NCI-H1694 treated with DMSO at 0.1 percent for 48 hours (cell line): ENCODE measurements at regions not wholly inside any gene's neighbourhood (a gene's known extent, or its start where the extent isn't known, plus 50 kb on each side); places are given as distances from the start of the nearest gene placed in this dataset.
"Not testable (repeated sequence)": the region's sequence is repeated elsewhere in the genome, so short reads cannot be mapped to it uniquely, and the experiment has no call there.

ENCODE experiments used
- DNase-seq: peaks from one replicate; lab custom pipeline; 2025; lab: John Stamatoyannopoulos, UW

DNA sequence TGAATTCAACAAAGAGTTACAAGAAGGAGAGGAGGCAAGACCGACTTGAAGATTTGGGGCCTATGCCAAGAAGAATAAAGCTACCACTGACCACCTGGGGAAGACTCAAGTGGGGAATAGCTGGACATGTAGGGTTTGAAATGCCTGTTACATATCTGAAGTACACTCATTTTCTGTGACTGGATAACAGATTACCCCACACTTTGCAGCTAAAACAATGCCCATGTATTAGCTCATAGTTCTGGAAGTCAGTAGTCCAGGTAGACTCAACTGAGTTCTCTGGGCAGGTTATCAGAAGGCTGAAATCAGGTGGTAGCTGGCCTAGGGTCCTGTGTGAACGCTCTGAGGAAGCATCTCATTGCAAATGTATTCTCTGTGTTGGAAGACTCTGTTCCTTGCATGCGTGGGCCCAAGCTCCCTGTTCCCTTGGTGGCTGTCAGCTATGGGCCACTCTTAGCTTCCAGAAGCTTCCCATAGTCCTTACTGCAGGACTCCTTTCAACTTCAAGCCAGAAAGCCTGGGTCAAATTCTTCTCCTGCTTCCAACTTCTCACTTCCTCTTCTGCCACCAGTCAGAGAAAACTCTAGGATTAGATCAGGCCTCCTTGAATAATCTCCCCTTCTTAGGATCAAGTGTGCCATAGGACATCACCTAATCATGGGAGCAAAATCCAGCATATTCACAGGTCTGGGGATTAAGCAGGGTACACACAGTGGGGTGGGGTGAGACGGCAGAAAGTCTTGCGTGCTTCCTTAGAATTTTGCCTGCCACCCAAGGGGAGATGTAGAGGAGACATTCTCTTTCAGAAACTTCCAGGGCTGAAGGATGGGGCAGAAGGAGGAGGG, 187.8 kb downstream of the SHQ1 start:
- no peak for DNase-seq

DNA sequence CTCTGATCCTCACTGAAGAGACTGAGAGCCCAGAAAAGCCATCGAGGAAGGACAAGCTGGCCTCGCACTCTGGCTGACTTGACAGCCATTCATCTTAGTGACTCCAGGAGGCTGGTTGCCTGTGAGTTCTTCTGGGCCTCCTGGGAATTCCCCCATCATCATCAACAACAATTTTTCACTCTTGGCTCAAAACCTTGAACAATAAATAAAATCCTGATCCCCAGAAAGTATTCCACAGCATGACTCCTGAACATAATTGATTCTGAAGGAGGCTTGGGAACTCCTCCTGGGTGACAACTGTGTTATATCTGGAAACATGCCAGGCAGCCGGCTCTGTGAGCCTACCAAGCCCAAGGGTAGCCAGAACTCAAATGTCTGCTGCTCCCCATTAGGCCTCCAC, 188.6 kb downstream of the SHQ1 start:
- no peak for DNase-seq

DNA sequence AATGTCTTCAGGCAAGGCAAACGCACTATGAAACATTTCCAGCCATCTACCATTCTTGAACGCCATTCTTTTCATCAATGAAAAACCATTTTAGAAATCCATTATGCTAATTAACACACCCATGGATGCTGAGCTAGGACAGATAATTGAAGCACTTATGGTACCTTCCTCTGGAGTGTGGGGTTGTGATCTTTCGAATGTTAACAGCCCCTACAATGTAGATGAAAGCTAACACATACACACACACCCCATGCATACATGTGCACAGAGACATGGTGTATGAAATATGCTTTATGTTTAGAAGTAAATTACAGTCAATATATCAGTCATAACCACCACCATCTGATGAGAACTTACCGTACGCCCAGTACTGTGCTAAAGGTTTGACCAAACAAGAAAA, 189.1 kb downstream of the SHQ1 start:
- no peak for DNase-seq

DNA sequence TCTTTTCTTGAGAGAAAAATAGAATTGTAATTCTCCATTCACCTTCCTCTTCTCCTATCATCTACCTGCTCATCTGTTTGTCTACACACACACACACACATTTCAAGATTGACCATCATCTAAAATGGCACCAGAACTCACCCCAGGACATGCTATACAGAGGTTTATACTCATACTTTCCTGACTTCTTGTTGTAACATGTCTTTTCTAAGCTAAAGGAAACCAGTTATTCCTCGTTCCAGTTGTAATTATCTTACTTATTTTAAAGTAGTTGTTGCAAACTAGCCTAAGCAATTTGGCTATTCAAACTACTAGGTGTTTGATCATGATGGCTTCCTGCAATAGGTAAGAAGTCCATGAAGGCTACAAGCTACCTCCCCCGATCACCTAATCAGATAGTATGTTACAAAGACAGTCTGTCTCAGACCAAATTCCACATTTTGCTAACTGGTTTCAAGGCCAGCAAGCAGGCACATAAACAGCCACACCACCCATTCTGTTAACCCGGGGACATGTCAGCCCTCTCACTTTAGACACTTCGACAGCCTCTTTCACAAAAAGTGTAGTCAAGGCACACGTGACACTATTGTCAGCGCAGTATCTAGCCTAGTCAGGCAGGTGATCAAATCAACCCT, 189.7 kb downstream of the SHQ1 start:
- no peak for DNase-seq

DNA sequence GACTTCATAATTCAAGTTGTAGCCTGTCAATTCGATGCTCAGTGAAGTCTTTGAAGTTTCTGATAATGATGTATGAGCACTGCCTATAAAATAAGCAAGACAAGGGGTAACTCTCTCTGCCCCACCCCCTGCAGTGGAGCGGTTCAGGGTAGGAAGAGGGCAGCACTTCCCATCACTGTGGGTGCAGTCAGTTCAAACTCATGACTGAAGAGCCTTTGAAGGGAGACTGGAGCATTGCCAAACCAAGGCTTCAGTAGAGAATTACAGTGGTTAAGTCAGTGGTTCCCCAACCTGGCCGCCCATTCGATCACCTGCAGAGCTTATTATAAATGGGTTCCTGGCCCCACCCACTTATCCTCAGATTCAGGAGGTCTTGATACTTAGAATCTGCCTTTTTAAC, 190.6 kb downstream of the SHQ1 start:
- no peak for DNase-seq

DNA sequence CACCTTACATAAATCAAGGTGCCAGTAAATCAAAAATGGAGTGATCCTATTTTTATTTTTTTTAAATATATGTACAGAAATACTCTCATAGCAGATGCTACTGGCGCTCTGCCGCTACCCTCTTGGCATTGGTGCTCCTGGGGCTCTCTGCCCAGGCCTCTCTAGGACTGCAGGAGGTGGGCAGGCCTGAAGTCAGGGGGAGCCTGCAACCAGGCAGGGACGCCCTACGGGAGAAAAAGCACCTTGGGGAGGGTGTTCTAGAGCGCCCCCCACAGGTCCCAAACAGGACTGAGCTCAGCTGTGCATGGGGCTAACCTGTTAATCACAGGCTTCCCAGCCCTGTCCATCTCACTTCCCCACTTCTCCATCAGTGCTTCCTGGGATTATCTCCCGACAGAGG, 192.5 kb downstream of the SHQ1 start:
- no peak for DNase-seq

DNA sequence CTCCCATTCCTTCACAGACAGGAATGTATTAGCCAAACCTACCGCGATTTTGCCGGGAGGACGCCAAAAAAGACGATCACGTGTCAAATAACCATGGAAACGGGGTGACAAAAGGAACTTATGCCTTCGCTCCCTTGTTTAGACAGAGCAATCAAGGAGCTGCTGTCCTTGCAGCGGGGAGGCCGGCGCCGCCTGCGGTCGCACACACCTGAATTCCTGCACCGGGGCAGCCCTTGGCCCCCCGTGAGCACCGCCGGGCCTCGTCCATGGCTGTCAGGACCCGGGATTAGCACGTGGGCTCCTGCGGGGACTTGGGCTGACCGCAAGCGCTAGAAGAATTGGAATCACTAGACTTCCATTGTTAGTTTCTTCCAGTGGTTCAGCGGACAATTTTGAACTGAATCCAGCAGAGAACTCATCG, 193.1 kb downstream of the SHQ1 start:
- no peak for DNase-seq

DNA sequence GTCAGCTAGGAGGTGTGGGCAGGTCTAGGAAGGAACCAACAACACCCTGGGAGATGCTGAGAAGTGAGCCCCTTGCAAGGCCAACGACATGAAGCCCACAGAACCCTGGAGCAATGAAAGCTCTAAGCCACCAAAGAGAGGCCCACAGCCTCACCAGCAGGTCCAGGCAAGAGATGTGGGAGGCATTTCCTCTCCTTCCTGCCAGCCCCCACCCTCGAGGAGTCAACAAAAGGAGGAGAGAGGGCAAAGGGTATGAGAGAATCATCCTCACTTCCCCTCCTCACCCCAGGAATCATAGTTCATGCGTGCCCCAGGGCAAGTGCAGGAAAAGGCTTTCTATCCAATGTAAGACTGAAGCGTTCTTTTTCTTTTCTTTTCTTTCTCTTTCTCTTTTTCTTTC, 195.8 kb downstream of the SHQ1 start:
- no peak for DNase-seq

DNA sequence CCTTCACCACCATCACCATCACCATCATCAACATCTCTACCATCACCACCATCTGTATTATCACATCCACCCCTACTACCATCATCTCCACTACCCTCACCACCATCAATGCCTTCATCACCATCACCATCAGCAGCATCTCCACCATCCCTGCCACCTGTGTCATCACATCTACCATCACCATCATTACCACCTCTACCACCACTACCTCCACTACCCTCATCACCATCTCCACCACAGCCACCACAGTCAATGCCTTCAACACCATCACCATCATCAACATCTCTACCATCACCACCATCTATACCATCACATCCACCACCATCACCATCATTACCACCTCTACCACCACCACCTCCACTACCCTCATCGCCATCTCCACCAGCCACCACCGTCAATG, 196.7 kb downstream of the SHQ1 start:
- no peak for DNase-seq

DNA sequence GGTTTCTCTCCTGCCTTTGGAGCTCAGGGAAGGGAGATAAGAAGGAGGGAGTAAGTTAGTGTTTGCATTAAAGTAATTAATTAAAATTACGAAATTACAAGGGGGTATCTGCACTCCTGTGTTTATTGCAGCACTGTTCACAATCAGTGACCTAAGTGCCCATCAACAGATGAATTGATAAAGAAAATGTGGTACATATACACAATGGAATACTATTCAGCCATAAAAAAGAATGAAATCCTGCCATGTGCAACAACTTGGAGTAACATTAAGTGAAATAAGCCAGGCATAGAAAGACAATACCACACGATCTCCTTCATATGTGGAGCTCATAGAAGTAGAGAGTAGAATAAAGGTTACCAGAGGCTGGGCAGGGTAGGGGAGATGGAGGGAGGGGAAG, 202.0 kb downstream of the SHQ1 start:
- DNase-seq: no peak

DNA sequence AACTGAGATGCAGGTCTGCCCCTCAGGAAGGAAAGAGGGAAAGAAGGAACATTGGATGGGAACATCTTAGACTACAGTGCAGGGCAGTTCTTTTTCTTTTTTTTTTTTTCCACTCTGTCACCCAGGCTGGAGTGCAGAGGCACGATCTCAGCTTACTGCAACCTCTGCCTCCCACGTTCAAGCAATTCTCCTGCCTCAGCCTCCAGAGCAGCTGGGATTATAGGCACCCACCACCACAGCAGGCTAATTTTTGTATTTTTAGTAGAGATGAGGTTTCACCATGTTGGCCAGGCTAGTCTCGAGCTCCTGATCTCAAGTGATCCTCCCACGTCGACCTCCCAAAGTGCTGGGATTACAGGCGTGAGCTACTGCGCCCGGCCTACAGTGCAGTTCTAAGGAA, 204.6 kb downstream of the SHQ1 start:
- DNase-seq: not testable (repeated sequence)

DNA sequence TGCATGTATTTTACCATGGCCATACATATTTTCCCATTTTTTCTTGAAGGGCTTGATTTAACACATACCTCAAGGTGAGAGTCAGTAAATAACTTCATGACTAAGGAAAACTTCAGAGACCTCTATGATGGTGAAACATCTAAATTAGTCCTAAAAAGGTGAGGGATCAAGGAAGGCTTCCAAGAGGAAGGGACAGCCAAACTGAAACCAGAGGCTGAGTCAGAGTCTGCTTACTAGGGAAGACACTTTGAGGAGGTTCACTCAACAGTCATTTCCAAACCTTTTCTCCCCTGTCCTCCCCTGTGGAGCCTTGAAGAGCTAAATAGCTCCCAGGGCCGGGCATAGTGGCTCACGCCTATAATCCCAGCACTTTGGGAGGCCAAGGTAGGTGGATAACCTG, 206.6 kb downstream of the SHQ1 start:
- DNase-seq: no peak

DNA sequence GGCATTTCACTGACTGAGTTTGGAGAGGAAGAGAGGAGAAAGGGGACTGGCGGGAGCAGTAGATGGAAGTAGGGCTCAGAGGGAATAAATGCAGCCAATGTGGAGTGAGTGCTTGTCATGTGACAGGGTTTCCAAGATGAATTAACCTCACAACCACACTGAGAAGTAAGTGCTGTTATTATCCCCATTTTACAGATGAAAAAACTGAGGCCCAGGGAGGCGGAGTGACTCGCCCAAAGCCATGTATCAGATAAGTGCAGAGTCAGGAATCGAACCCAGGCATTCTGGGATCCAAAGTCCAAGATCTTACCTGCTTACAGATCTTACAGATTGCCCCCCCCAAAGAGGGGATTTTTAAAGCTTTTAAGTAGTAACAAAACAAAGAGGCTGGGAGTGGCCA, 207.2 kb downstream of the SHQ1 start:
- DNase-seq: no peak

DNA sequence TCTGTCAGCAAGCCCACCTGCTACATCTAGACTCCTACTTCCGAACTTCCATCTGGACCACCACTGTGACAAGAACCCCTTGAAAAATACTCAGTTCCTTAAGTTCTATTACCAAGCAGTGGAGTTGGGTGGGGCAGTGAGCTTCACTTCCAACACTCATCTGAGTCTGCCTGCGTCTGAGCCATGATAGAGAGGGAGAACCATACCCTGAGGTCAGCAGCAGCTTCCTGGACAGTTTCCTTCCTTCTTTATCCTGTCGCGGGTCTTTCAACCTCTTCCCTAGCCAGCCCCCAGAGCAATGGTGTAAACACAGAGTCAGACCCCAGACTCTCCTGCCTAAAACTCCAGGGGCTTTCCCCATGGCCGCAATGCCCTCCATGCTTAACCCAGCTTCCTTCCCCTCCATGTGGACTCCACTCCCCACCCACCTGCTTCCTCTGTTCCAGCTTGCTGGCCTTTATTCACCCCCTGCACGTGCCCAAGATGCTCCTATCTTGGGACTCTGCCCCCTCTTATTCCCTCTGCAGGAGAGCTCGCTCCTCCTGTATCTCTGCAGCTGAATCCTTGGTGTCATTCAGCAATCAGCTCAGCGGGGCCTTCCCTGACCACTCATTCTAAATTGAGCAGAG, 211.2 kb downstream of the SHQ1 start:
- no peak for DNase-seq

DNA sequence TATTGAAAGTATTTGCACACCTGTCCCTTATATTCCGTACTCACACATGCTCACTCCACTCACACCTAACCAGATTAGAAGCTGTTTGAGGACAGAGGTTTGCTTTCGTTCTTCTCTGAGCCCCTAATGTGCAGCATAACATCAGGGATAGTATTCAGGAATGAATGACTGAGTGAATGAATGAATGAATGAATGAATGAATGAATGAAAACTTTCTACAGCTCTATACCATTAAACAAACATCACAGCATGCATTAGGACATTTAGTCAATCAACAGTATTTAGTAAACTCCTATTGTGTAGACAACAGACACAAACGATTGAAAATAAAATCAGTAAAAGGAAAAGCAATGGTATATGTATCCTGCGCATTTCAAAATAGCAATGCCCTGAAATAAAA, 212.7 kb downstream of the SHQ1 start:
- DNase-seq: no peak

DNA sequence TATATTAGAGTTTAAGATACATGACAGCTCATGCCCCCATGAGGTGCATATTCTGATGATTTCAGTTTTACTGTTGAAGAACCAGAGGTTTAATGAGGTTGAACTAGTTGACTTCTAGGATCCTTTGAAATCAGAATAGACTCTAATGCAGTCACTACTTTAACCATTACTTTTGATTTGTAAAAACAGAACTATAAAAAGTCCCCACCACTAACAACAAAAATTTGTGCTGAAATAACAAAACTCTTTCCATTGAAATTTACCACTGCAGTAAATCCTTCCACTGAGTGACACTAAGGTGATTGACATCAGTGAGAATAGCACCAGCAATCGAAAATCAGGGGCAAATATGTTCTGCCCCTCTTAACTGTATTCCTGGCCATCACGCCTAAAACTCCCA, 214.1 kb downstream of the SHQ1 start:
- no peak for DNase-seq

DNA sequence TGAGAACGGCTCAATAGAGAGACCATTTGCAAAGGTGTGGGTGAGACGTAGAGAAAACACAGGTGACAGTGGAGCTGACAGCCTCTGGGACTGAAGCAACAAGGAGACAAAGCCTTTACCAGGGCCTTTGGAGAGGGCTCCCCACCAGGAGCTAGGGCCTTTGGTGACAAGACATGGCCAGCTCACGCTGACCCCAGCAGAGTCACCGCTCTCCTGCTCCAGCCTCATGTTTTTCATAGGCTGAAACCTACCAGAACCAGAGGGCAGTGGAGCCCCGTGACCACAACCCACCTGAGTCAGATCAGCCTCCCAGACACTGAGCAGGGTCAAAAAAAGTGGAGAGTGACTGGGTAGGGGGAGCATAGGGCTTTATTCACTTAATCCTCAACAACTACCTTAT, 214.7 kb downstream of the SHQ1 start:
- DNase-seq: no peak

DNA sequence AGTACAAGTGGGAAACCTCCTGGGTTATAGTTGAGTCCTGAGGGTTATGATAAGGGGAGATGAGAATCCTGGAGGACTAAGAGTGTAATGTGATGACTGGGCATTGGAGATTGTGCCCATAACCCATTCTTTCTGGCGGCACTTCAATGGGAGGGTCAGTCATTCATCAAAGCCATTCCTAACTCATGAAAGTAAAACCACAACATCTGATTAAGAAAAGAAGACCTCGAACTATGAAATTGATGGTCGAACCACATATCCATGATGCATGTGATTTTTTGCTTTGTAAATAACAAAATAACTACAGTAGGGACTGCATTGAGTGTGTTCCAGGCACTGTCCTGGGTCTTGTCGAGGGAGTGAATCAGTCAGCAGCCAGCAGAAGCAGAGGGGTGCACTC, 215.1 kb downstream of the SHQ1 start:
- no peak for DNase-seq

DNA sequence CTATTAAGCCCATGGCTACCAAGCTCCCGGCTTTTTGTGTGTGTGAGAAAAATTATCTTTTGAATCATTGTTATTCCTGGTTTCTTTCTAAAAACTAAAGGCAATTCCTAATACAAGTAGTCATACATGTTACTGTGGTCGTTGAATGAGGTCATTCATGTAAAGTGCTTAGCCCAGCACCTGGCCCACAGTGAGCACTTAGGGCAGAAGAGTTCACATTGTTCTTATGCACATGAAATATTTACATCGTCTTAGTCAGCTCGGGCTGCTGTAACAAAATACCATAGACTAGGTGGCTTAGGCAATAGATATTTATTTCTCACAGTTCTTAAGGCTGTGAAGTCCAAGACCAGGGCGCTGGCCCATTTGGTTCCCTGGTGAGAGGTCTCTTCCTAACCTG, 216.1 kb downstream of the SHQ1 start:
- DNase-seq: no peak

DNA sequence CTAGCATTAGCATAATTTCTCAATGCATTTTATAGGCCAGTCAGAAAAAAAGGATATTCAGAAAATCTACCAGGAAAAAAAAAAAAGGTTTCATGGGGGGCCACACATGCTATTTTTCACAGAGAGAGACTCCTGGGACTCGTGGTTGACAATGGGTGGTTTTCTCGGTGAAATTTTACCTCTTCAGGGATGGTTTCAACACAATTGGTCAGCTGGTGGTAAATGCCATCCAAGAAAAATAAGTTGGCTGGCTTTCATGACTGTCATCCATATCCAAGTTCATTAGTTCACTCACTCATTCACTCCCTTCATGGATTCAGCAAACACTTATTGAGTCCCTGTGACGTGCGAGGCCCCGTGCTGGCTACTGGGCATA, 217.3 kb downstream of the SHQ1 start:
- DNase-seq: no peak

DNA sequence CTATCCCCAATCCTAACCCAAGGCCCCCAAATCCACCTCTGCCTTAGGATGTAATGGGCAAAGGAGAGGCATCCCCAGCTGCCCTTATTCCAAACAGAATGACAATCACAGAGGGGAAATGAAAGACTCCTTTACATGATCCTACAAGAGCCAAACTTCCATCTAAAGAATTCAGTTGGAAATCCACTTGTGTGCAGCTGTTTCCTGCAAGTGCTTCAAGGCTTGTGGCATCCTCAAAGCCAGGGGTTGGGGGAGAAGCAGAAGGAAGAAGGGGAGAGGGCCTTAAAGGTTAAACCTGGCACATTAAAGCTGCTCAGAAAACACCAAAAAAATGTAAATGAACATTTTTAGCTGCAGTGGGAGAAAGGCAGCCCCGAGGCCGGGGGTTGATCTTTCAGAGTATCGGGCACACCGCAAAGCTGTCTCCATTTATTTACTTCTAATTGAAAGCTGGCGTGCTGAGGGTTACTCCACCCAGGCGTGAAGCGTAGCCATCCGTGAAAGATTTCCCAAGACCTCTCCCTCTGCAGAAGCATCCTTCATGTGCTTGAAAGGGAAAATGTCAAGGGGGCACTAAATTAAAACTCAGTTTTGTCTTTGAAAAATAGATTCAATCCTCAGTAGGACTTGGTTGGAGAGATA, 217.8 kb downstream of the SHQ1 start:
- DNase-seq: no peak

DNA sequence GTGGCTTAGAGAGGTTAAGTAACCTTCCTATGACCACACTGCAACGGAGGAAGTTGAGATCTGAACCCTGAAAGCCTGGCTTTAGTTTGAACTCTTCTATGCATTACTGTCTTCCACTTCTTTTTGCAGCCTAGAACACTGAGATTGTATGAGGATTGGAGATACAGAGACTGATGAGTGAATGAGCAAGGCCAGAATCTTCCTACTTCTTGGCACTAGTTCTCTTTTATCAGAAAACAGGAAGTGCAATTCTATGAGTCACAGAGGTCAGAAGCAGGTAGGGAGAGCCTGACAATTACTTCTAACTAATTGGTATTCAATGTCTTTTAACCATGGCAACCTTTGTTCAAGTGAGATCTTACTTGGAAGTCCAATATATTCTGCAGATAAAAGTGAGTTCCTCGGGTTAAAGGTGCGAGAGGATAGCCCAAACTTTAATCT, 219.0 kb downstream of the SHQ1 start:
- DNase-seq: peak; percentile 3

DNA sequence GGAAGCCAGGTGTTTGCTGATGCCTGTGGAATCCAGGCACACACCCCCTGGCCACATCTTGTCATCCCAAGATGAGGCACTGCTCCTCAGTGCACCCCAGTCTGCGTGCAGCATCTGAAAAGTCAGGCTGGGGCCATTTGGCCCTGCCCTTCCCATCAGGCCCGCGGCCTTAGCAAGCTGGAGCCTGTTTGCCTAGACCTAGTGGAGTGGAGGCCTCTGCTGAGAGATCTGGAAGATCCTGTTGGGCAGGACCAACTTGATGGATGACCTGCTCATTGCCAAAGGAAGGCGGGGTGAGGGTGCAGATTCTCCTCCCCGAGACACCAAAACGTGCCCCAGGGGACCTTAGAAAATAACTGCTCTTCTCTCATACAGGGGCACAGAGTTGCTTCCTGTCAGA, 220.2 kb downstream of the SHQ1 start:
- no peak for DNase-seq
